Hepatocyte (in vitro differentiated cells): ENCODE measurements at regions not wholly inside any gene's neighbourhood (a gene's known extent, or its start where the extent isn't known, plus 50 kb on each side); places are given as distances from the start of the nearest gene placed in this dataset.

Source experiments
- EZH2phosphoT487 ChIP-seq: fragments of 200-600 bp; sonication (generic); IDR thresholded peaks from one replicate; pipeline ENCODE4 v1.6.1; 2018; ENCODE audit warnings: antibody characterized with exemption, mild to moderate bottlenecking, low read depth, moderate library complexity; ENCODE audit not compliant: unreplicated experiment, severe bottlenecking
- TF ChIP-seq, protein P1 (sequence below): fragments of 200-600 bp; sonication (generic); IDR thresholded peaks from 2 replicates; pipeline ENCODE4 v1.5.1; 2016; ENCODE audit warnings: antibody characterized with exemption, mild to moderate bottlenecking; ENCODE audit not compliant: poor library complexity

DNA sequence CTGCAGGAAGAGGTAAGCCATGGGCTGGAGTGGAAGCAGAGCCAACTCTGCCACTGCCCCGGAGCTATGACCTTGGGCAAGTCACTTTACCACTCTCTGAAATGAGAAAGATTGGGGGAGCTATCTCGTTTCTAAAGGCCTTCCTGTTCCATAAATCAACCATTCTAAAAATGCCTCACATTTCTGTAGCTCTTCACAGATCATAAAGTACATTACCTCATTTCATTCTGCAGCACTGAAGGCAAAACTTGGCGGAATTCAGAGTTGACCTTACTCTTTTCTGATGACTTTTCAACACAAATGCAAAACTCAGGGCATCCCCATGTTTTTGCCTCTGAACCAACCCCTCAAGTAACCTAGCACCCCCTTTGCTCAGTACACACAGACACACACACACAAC, 404.0 kb upstream of the NFIA start:
- TF ChIP-seq, protein P1, sequence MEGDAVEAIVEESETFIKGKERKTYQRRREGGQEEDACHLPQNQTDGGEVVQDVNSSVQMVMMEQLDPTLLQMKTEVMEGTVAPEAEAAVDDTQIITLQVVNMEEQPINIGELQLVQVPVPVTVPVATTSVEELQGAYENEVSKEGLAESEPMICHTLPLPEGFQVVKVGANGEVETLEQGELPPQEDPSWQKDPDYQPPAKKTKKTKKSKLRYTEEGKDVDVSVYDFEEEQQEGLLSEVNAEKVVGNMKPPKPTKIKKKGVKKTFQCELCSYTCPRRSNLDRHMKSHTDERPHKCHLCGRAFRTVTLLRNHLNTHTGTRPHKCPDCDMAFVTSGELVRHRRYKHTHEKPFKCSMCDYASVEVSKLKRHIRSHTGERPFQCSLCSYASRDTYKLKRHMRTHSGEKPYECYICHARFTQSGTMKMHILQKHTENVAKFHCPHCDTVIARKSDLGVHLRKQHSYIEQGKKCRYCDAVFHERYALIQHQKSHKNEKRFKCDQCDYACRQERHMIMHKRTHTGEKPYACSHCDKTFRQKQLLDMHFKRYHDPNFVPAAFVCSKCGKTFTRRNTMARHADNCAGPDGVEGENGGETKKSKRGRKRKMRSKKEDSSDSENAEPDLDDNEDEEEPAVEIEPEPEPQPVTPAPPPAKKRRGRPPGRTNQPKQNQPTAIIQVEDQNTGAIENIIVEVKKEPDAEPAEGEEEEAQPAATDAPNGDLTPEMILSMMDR, result no peak
- TF ChIP-seq EZH2phosphoT487, result no peak
